H7 (cell line): ENCODE measurements at regions not wholly inside any gene's neighbourhood (a gene's known extent, or its start where the extent isn't known, plus 50 kb on each side); places are given as distances from the start of the nearest gene placed in this dataset.

Source experiments
- DNase-seq: peaks from one replicate; pipeline ENCODE4 v3.0.0; 2012
- H3K27me3 ChIP-seq: 2 replicates; pipeline ENCODE4 v1.6.0; 2011; ENCODE audit warnings: mild to moderate bottlenecking, low read length; ENCODE audit not compliant: control insufficient read depth, insufficient read depth
- H3K36me3 ChIP-seq: replicated peaks from 2 replicates; pipeline ENCODE4 v1.5.1; 2011; ENCODE audit warnings: low read length; ENCODE audit not compliant: control insufficient read depth, insufficient read depth
- H3K4me3 ChIP-seq: 2 replicates; pipeline ENCODE4 v1.5.1; 2011; ENCODE audit warnings: low read depth, mild to moderate bottlenecking, control low read depth, low read length, moderate library complexity; ENCODE audit not compliant: insufficient read depth

DNA sequence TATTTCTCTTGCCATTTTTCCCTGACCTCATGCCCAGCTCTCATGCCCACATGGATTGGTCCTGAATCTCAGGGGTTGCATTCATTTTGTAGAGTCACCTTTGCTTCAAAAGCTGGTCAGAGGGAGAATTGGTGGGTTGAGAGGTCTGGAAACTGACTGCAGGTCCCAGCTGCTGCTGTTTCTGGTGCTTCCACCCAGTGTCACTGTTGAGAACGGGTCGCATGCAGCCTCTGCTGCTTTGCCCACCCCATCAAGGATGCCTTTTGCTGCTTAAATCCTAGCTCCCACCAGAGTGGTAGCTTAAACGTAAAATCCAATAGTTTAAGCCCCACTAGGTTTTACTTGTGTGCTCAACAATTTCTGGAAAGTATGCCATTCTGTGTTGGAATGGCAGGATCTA, 211.4 kb upstream of the TSHZ2 start:
- Histone ChIP-seq H3K36me3 (no peaks in the 10 kb centered on the region), H3K4me3 (no peak overlapping the region), H3K27me3 (no peaks in the 10 kb centered on the region)
- DNase-seq, result peak; percentile 6

DNA sequence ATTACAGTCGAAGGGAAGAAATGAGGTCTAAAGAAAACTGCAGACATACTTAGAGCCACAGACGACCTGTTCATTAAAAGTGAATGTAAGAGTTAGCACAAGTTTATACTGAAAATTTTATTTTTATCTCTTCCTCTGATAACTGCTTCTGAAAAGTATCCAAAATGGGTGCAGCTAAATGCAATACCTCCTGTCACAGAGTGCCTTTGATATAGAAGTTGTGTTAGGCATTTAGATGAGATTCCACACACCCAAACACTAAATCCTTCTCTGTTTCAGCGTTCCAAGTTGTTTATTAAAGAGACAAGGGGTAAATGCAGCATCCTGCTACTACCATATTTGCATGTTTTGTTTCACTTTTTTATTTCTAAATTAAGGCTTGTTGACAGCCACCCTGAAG, 214.7 kb upstream of the TSHZ2 start:
- H3K36me3 ChIP-seq, result no peaks in the 10 kb centered on the region

DNA sequence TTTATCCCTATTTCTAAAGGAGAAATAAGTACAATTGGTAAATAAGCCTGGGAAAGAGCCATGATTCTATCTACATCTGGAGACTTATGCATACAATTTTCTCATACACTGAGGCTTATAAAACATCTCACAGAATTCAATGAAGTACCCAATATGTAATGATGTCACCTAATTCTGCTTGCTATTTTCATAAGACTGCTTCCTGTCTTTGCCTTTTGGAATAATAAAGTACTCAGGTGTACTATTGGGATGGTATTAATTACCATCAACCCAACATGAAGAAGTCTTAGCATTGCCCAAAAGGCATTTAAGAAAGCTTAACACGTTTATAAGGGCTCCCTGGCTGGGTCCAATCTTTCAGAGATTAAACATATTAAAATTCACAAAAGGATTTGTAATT, 216.4 kb upstream of the TSHZ2 start:
- H3K4me3 ChIP-seq, result no peak overlapping the region
- no peaks in the 10 kb centered on the region for H3K36me3 ChIP-seq
- DNase-seq, result no peak
- no peaks in the 10 kb centered on the region for H3K27me3 ChIP-seq

More for the DNA sequence above, 214.7 kb upstream of the TSHZ2 start:
- Histone ChIP-seq H3K4me3 (no peak overlapping the region), H3K27me3 (no peaks in the 10 kb centered on the region)
- DNase-seq, result no peak

DNA sequence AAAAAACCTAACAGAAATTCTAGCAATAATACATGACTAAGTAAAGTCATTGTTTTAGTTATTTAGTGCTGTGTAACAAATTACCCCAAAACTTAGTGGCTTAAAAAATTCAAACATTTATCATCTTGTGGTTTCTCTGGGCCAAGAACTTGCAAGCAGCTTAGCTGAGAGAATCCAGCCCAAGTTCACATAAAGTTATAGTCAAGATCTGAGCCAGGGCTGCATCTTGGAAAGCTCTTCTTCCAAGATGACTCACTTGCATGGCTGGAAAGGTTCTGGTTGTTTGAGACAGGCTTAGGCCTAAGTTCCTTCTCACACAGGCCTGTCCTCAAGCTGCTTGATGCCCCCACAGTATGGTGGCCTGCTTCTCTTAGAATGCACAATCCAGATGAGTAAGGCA, 217.8 kb upstream of the TSHZ2 start:
- Histone ChIP-seq H3K4me3 (no peak overlapping the region), H3K27me3 (no peaks in the 10 kb centered on the region), H3K36me3 (no peaks in the 10 kb centered on the region)
- DNase-seq, result no peak

DNA sequence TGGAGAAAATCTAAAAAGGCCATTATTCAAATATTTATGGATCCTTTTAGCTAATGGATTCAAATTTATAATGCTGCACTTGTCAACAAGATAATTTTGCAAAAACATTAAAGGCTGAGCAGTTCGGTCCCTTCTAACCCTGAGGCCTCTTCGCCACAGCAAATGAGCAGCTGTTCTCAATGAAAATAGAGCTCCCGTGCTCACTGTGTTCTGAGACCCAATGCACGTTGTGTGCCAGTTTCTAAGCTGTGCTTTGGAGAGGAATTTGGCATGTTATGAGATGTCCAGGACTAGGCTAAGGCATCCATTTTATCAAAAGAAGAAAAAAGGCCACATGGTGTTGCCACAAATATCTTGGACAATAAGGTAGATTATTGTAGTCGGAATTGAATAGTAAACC, 220.1 kb upstream of the TSHZ2 start:
- H3K36me3 ChIP-seq, result no peaks in the 10 kb centered on the region

DNA sequence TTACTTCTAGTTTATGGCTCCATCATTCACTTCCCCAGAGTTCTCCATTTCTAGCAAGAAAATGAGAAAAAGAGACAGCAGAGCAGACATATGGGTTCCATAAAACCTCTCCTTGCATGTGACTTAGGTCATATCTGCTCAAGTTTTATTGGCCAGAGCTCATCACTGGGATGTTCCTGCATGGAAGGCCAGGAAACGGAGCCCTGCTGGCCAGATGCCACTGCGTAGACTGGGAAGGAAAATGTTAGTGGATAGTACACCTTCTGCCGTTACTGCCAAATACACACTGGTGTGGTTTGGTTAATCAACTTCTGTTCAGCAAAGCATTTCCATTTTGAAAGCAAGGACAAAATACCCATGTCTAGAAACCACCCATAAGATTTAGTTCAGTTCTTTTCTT, 220.6 kb upstream of the TSHZ2 start:
- DNase-seq, result no peak
- no peaks in the 10 kb centered on the region for H3K27me3 ChIP-seq
- no peak overlapping the region for H3K4me3 ChIP-seq
- no peaks in the 10 kb centered on the region for H3K36me3 ChIP-seq

More for the DNA sequence above, 220.1 kb upstream of the TSHZ2 start:
- DNase-seq, result no peak
- H3K27me3 ChIP-seq, result no peaks in the 10 kb centered on the region
- H3K4me3 ChIP-seq, result no peak overlapping the region

DNA sequence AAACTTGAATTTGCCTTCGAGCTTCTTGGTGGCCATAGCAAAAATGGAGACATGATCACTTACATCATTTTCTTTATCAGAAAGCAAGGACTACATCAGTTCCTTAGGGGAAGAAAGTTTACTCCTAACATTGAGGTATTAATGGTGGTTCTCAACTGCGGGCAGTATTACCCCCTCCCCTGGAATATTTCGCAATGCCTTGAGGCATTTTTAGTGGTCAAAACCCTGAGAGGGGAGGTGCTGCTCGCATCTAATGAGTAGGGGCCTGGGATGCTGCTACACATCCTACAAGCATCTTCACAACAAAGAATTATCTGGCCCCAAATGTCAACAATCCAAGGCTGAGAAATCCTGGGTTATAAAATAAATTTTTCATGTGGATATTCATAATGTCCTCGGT, 222.2 kb upstream of the TSHZ2 start:
- Histone ChIP-seq H3K27me3 (no peaks in the 10 kb centered on the region), H3K4me3 (no peak overlapping the region), H3K36me3 (no peaks in the 10 kb centered on the region)
- DNase-seq, result no peak

DNA sequence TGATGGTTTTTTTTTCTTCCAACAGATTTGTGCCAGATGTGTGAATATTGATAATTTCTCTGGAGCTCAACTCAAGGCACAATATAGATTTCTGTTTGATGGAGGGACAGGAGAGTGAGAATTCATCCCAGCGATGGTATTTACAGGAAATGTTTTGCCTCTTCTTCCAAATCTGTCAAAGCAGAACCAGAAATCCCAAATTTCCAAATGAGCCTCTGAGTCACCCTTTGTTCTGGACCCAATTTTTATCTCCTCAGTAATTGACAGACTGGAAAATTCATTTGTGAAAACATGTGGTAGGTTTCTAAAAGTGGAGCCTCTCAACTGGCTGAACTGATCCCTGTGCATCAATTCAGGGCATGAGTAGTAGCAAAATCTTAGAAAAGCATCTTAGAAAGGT, 223.2 kb upstream of the TSHZ2 start:
- H3K4me3 ChIP-seq, result no peak overlapping the region
- no peak for DNase-seq
- H3K36me3 ChIP-seq, result no peaks in the 10 kb centered on the region
- no peaks in the 10 kb centered on the region for H3K27me3 ChIP-seq

DNA sequence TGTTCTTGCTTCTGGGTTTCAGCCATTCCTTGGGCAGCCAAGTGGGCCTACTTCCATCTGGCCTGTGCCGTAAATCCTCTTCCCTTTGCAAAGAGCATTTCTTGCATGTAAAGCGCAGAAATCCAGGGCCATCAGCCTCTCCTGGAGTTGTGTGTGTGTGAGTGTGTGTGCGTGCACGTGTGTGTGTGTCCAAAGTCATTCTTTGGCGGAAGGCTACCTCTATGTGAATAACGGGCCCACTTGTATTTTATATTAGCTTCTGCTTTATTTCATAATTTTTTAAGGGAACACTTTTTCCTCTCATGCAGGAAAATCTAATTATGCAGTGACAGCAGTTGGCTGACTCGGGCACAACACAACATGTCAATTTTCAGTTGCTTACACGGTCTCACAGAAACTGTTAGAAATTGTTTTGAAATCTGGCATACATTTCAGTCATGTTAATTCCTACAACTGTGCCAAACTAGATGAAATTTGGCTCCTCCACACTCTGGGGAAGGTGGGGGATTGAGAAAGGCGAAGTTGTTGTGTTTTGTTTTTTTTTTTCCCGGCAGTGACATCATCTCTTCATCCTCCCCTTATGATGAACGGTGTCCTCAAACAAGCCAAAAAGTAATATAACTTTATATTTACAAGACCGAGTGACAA, 223.7 kb upstream of the TSHZ2 start:
- no peak overlapping the region for H3K4me3 ChIP-seq
- H3K36me3 ChIP-seq, result no peaks in the 10 kb centered on the region
- no peak for DNase-seq
- no peaks in the 10 kb centered on the region for H3K27me3 ChIP-seq

DNA sequence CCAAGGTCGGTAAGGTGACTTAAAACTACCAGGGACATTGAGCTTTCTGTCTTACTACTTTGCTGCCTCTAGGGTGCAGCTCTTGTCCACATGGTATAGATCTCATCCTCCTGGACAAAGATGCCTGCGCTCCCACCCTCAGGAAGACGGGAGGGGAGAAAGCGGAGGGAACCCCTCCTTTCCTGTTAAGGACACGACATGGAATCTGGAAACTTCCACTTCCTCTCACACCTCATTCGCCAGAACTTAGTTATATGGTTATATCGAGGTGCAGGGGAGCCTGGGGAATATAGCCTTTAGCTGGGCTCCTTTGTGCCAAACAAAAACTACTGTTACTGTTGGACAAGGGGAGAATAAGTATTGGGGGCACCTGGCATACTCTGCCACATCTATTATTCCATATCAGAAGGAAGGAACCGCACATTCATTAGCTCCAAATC, 224.3 kb upstream of the TSHZ2 start:
- peak; percentile 30 for DNase-seq
- Histone ChIP-seq H3K27me3 (no peaks in the 10 kb centered on the region), H3K36me3 (no peaks in the 10 kb centered on the region), H3K4me3 (no peak overlapping the region)

DNA sequence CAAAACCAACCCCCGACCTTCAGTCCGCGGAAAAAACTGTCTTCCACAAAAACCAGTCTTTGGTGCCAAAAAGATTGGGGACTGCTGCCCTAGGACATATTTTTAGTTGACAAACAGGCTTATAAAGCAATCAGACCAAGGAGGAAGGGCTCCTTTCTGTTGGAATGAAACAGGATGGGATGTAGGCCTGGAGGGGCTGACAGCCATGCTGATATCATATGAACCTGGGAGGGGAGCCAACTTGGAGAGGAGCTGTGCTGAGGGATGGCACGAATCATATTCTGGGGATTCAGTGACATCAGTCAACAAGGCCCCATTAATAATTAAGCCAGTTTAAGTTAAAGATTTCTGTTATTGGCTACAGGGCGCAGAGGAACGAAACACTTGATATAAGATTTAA, 225.4 kb upstream of the TSHZ2 start:
- H3K4me3 ChIP-seq, result no peak overlapping the region
- no peak for DNase-seq
- no peaks in the 10 kb centered on the region for H3K27me3 ChIP-seq
- H3K36me3 ChIP-seq, result no peaks in the 10 kb centered on the region

DNA sequence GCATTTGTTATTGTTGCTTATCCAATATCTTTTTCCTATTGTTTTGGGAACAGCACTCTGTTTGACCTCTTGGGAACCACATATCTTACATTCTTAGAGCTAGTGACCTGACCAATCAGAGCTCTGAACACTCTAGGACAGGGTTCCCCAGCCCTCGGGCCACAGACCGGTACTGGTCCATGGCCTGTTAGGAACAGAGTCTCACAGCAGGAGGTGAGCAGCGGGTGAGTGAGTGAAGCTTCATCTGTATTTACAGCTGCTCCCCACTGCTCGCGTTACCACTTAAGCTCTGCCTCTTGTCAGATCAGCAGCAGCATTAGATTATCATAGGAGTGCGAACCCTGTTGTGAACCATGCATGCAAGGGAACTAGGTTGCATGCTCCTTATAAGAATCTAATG, 226.0 kb upstream of the TSHZ2 start:
- Histone ChIP-seq H3K4me3 (no peak overlapping the region), H3K27me3 (no peaks in the 10 kb centered on the region), H3K36me3 (no peaks in the 10 kb centered on the region)
- DNase-seq, result peak; percentile 16

DNA sequence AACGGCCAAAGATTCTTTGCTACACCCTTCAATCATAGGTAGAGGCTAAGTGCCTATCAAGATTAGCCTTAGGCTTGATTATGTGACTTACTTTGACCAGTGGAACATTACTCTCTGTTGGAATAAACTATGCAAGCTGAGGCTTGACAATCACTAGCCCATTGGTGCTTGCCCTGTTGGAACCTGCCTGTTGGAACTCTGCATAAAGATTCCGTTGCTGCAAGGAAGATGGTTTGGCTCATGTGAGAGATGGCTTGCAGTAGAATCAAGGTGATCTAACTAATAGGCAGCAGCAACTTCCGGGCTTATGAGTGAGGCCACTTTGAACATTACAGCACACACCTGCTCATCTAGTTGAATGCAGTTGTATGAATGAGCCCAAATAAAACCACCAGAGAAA, 227.7 kb upstream of the TSHZ2 start:
- Histone ChIP-seq H3K27me3 (no peaks in the 10 kb centered on the region), H3K4me3 (no peak overlapping the region), H3K36me3 (no peaks in the 10 kb centered on the region)
- DNase-seq, result no peak

DNA sequence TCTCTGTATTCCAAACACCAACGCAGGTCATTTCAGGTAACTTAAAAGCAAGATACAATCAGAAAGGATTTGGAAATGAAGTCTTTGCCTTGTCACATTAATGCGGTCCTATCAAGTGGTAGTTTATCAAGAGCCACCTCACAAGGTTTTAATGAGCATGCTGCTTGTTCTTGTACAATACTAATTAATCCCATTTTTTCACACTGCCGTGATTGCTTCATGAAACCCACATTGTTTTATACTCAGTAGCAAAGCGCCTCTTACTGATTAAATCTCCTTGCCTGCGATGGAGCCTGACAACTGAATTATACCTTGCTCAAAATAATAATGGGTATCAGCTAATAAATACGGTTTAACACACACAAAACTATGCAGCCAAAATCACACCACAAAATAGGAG, 234.1 kb upstream of the TSHZ2 start:
- H3K4me3 ChIP-seq, result no peak overlapping the region
- no peaks in the 10 kb centered on the region for H3K36me3 ChIP-seq
- DNase-seq, result no peak
- H3K27me3 ChIP-seq, result no peaks in the 10 kb centered on the region

DNA sequence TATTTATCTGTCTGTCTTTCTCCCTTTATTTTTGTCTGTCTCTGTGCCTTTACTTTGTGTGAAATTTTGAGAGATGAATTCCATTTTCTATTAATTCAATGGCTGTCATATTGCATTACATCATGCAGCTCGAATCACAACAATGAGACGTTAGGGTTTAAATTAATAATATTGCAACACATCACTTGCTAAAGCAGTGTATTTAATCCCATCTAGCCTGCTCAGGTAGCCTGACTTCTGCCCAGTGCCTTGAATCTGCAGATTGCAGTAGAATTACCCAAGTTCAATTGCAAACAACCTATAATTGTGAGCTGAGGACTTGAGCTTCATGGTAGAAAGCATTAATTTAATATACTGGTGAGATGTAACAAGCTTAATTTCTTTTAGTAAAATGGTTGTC, 235.7 kb upstream of the TSHZ2 start:
- H3K36me3 ChIP-seq, result no peaks in the 10 kb centered on the region

DNA sequence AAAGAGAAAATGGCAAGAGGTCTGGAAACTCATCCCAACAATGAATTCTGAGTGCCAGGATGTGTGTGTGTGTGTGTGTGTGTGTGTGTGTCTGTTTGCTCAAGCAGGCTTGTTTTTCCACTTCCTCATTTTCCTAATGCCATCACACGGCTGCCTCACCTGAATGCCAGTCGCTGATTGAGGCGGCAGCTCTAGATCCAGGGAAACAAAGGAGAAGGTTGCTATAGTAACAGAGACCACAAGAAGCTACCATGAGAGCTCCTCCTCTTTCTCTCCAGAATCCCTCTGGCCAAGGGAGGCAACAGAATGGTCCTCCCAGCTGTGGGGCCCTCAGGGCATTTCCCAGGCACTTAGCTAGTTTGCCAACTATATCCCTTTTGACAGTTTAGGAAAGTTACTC, 241.1 kb upstream of the TSHZ2 start:
- H3K4me3 ChIP-seq, result no peak overlapping the region
- no peaks in the 10 kb centered on the region for H3K36me3 ChIP-seq
- no peaks in the 10 kb centered on the region for H3K27me3 ChIP-seq
- peak; percentile 31 for DNase-seq

More for the DNA sequence above, 235.7 kb upstream of the TSHZ2 start:
- H3K4me3 ChIP-seq, result no peak overlapping the region
- no peaks in the 10 kb centered on the region for H3K27me3 ChIP-seq
- no peak for DNase-seq
